Keratinocyte (primary cell): ENCODE measurements at regions not wholly inside any gene's neighbourhood (a gene's known extent, or its start where the extent isn't known, plus 50 kb on each side); places are given as distances from the start of the nearest gene placed in this dataset.

Experiments
- DNase-seq: peaks from one replicate; pipeline ENCODE4 v3.0.0-alpha.2; 2011; ENCODE audit warnings: low read depth, missing footprints, low spot score
- FAIRE-seq: peaks from 2 replicates; lab custom pipeline; 2011; peaks lifted over from hg19 to GRCh38; lab: Jason Lieb, UNC
- H2AFZ ChIP-seq: 2 replicates; pipeline ENCODE4 v1.6.0; 2012; ENCODE audit warnings: low read length, control low read depth, inconsistent platforms; ENCODE audit not compliant: control insufficient read depth
- H3K27ac ChIP-seq: 2 replicates; pipeline ENCODE4 v1.5.1; 2011; ENCODE audit warnings: low read length; ENCODE audit not compliant: control insufficient read depth, insufficient read depth
- H3K27me3 ChIP-seq: 3 replicates; pipeline ENCODE4 v1.6.0; 2011; ENCODE audit warnings: low read length; ENCODE audit not compliant: control insufficient read depth, insufficient read depth; ENCODE audit errors: extremely low read depth
- H3K36me3 ChIP-seq, 2 experiments: 2 replicates in 1 of 2; 3 replicates in 1 of 2; pipeline ENCODE4 v1.5.1; 2011; ENCODE audit warnings: low read length in 2 of 2, mild to moderate bottlenecking in 1 of 2; ENCODE audit not compliant: control insufficient read depth in 2 of 2, insufficient read depth in 2 of 2; ENCODE audit errors: extremely low read depth in 1 of 2
- H3K4me1 ChIP-seq: 3 replicates; pipeline ENCODE4 v1.5.1; 2011; ENCODE audit warnings: low read length; ENCODE audit not compliant: control insufficient read depth, insufficient read depth; ENCODE audit errors: extremely low read depth
- H3K4me2 ChIP-seq: 3 replicates; pipeline ENCODE4 v1.6.0; 2011; ENCODE audit warnings: low read depth, low read length; ENCODE audit not compliant: control insufficient read depth, insufficient read depth; ENCODE audit errors: extremely low read depth
- H3K4me3 ChIP-seq, 3 experiments: fragments of 200-600 bp in 1 of 3; sonication (generic) in 1 of 3; 2 replicates in 2 of 3; 3 replicates in 1 of 3; pipeline ENCODE4 v1.5.1; 2011 to 2016; ENCODE audit warnings: low read length in 3 of 3, mild to moderate bottlenecking in 3 of 3, control low read depth in 2 of 3, inconsistent platforms in 1 of 3, low read depth in 1 of 3, mixed read lengths in 1 of 3, mixed run types in 1 of 3, moderate library complexity in 1 of 3; ENCODE audit not compliant: control insufficient read depth in 2 of 3, insufficient read depth in 2 of 3; ENCODE audit errors: extremely low read depth in 1 of 3
- H3K79me2 ChIP-seq: 2 replicates; pipeline ENCODE4 v1.6.0; 2012; ENCODE audit warnings: low read length; ENCODE audit not compliant: control insufficient read depth, insufficient read depth
- H3K9ac ChIP-seq: 3 replicates; pipeline ENCODE4 v1.6.0; 2011; ENCODE audit warnings: low read length; ENCODE audit not compliant: control insufficient read depth, insufficient read depth; ENCODE audit errors: extremely low read depth
- H3K9me1 ChIP-seq: 3 replicates; pipeline ENCODE4 v1.6.0; 2011; ENCODE audit warnings: low read length; ENCODE audit not compliant: control insufficient read depth, insufficient read depth; ENCODE audit errors: extremely low read depth
- H3K9me3 ChIP-seq: 2 replicates; pipeline ENCODE4 v1.5.1; 2012; ENCODE audit warnings: low read depth, low read length; ENCODE audit not compliant: control insufficient read depth
- H4K20me1 ChIP-seq: 3 replicates; pipeline ENCODE4 v1.6.0; 2011; ENCODE audit warnings: low read length; ENCODE audit not compliant: control insufficient read depth, insufficient read depth; ENCODE audit errors: extremely low read depth
- CTCF ChIP-seq, 3 experiments: IDR thresholded peaks in 1 of 3; conservative IDR thresholded peaks in 1 of 3; optimal IDR thresholded peaks in 1 of 3; 2 replicates in 2 of 3; 3 replicates in 1 of 3; pipeline versions ENCODE3 to v1.5.1; 2011; ENCODE audit warnings: low read length in 3 of 3, mild to moderate bottlenecking in 3 of 3, moderate library complexity in 2 of 3, control low read depth in 1 of 3, inconsistent platforms in 1 of 3; ENCODE audit not compliant: insufficient read depth in 2 of 3; ENCODE audit errors: extremely low read depth in 1 of 3
- EZH2 ChIP-seq: IDR thresholded peaks from one replicate; pipeline ENCODE4 v1.6.1; 2012; ENCODE audit warnings: inconsistent platforms, mild to moderate bottlenecking, low read length, moderate library complexity
- dilution Hi-C: fragments of 300-500 bp; cut with MboI; formaldehyde crosslinking; loops from one replicate; pipeline ENCODE4 v1.7.0; 2020; ENCODE audit warnings: low sequenced_read_pairs; ENCODE audit not compliant: extremely low pct_ligation_motif_present

- Histone ChIP-seq H3K4me3 (no peak overlapping the region), H3K79me2 (no peaks in the 10 kb centered on the region), H3K9me1 (no peaks in the 10 kb centered on the region), H3K36me3 (no peaks in the 10 kb centered on the region), H4K20me1 (no peaks in the 10 kb centered on the region), H3K9ac (no peak overlapping the region), H3K4me2 (no peak overlapping the region), H2AFZ (no peak overlapping the region), H3K27ac (no peak overlapping the region), H3K27me3 (no peaks in the 10 kb centered on the region), H3K4me1 (no peaks in the 10 kb centered on the region), H3K9me3 (no peaks in the 10 kb centered on the region)
- no peak for DNase-seq
- no peak for FAIRE-seq
- TF ChIP-seq CTCF (optimal IDR thresholded peaks at IDR 0.05 in 1 of 3, IDR thresholded peaks at IDR 0.05 in 1 of 3, conservative IDR thresholded peaks at IDR 0.05 in 1 of 3; ENCODE audit: extremely low read depth in 1 of 3, insufficient read depth in 2 of 3, low read length in 3 of 3) (no peak), EZH2 (no peak)
- dilution Hi-C loops = no loop called here
Observed at GRCh38 chr3:22627993-22628499, 575.1 kb upstream of the UBE2E2 start.

- no peak overlapping the region for H3K9ac ChIP-seq
- H3K4me3 ChIP-seq = no peak overlapping the region
- no peaks in the 10 kb centered on the region for H3K9me1 ChIP-seq
- dilution Hi-C loops = no loop called here
- FAIRE-seq (no peak), DNase-seq (no peak)
- H3K27me3 ChIP-seq = no peaks in the 10 kb centered on the region
- H3K79me2 ChIP-seq = no peaks in the 10 kb centered on the region
- H3K27ac ChIP-seq = no peak overlapping the region
- H3K4me1 ChIP-seq = no peaks in the 10 kb centered on the region
- no peaks in the 10 kb centered on the region for H3K9me3 ChIP-seq
- no peak for TF ChIP-seq CTCF (optimal IDR thresholded peaks at IDR 0.05 in 1 of 3, IDR thresholded peaks at IDR 0.05 in 1 of 3, conservative IDR thresholded peaks at IDR 0.05 in 1 of 3; ENCODE audit: extremely low read depth in 1 of 3, insufficient read depth in 2 of 3, low read length in 3 of 3)
- TF ChIP-seq EZH2 = no peak
- no peaks in the 10 kb centered on the region for H4K20me1 ChIP-seq
- H2AFZ ChIP-seq = no peak overlapping the region
- no peaks in the 10 kb centered on the region for H3K36me3 ChIP-seq
- H3K4me2 ChIP-seq = no peak overlapping the region
Observed at GRCh38 chr3:22632536-22632935, 570.6 kb upstream of the UBE2E2 start.
